Central memory CD4-positive, alpha-beta T cell (primary cell): ENCODE measurements at regions not wholly inside any gene's neighbourhood (a gene's known extent, or its start where the extent isn't known, plus 50 kb on each side); places are given as distances from the start of the nearest gene placed in this dataset.

Experiments used
- DNase-seq: peaks from one replicate; pipeline ENCODE4 v3.0.0; 2022

- DNase-seq, result no peak
Measured at GRCh38 chr2:46239175-46239846, 57.9 kb upstream of the EPAS1 start.

- peak; percentile 50 for DNase-seq
Measured at GRCh38 chr2:46239847-46240181, 57.4 kb upstream of the EPAS1 start.

GRCh38 chr2:46241344-46241743 lies 55.9 kb upstream of the EPAS1 start:
- DNase-seq, result no peak

GRCh38 chr2:46245869-46246268 lies 51.3 kb upstream of the EPAS1 start:
- DNase-seq, result no peak

GRCh38 chr2:46246790-46247189 lies 50.4 kb upstream of the EPAS1 start:
- DNase-seq, result no peak
